H9 (cell line): ENCODE measurements at regions not wholly inside any gene's neighbourhood (a gene's known extent, or its start where the extent isn't known, plus 50 kb on each side); places are given as distances from the start of the nearest gene placed in this dataset.

Source experiments
- DNase-seq: peaks from one replicate; pipeline ENCODE4 v3.0.0-alpha.2; 2017
- H2AFZ ChIP-seq: one replicate; pipeline ENCODE4 v1.6.1; 2013; ENCODE audit warnings: mild to moderate bottlenecking, low read length, control low read depth, moderate library complexity
- H2AK5ac ChIP-seq: 2 replicates; pipeline ENCODE4 v1.6.1; 2013; ENCODE audit warnings: low read length, control low read depth, mixed read lengths; ENCODE audit not compliant: insufficient read length
- H2BK120ac ChIP-seq: one replicate; pipeline ENCODE4 v1.6.1; 2013; ENCODE audit warnings: low read depth, mild to moderate bottlenecking, low read length, control low read depth, inconsistent platforms; ENCODE audit not compliant: poor library complexity, severe bottlenecking
- H2BK12ac ChIP-seq: 2 replicates; pipeline ENCODE4 v1.6.1; 2013; ENCODE audit warnings: low read length, control low read depth, mixed read lengths, low read depth; ENCODE audit not compliant: insufficient read length
- H2BK15ac ChIP-seq: 2 replicates; pipeline ENCODE4 v1.6.1; 2013; ENCODE audit warnings: low read depth, low read length, control low read depth
- H2BK20ac ChIP-seq: one replicate; pipeline ENCODE4 v1.6.1; 2013; ENCODE audit warnings: low read depth, mild to moderate bottlenecking, low read length, control low read depth, inconsistent platforms; ENCODE audit not compliant: poor library complexity, severe bottlenecking
- H2BK5ac ChIP-seq: 2 replicates; pipeline ENCODE4 v1.6.1; 2013; ENCODE audit warnings: low read length, control low read depth, mixed read lengths; ENCODE audit not compliant: insufficient read length
- H3K14ac ChIP-seq: 2 replicates; pipeline ENCODE4 v1.6.1; 2013; ENCODE audit warnings: low read length, control low read depth; ENCODE audit not compliant: insufficient read depth
- H3K18ac ChIP-seq: 2 replicates; pipeline ENCODE4 v1.6.1; 2013; ENCODE audit warnings: low read depth, mild to moderate bottlenecking, mixed read lengths, low read length, control low read depth; ENCODE audit not compliant: insufficient read length
- H3K23ac ChIP-seq: 2 replicates; pipeline ENCODE4 v1.6.1; 2013; ENCODE audit warnings: low read length, control low read depth, mixed read lengths, low read depth; ENCODE audit not compliant: insufficient read length
- H3K23me2 ChIP-seq: 2 replicates; pipeline ENCODE4 v1.6.1; 2013; ENCODE audit warnings: low read depth, mild to moderate bottlenecking, mixed read lengths, low read length, control low read depth; ENCODE audit not compliant: insufficient read length, poor library complexity, severe bottlenecking
- H3K27ac ChIP-seq: 2 replicates; pipeline ENCODE4 v1.5.1; 2013; ENCODE audit warnings: low read length, control low read depth, mixed read lengths, low read depth; ENCODE audit not compliant: insufficient read length
- H3K27me3 ChIP-seq: 2 replicates; pipeline ENCODE4 v1.6.1; 2013; ENCODE audit warnings: low read length, control low read depth, inconsistent platforms; ENCODE audit not compliant: insufficient read depth
- H3K4ac ChIP-seq: 2 replicates; pipeline ENCODE4 v1.6.1; 2013; ENCODE audit warnings: low read depth, mild to moderate bottlenecking, control low read depth, inconsistent platforms, low read length, moderate library complexity
- H3K4me1 ChIP-seq: 2 replicates; pipeline ENCODE4 v1.6.1; 2013; ENCODE audit warnings: low read length, control low read depth, inconsistent platforms; ENCODE audit not compliant: insufficient read depth
- H3K4me2 ChIP-seq: 2 replicates; pipeline ENCODE4 v1.6.1; 2013; ENCODE audit warnings: low read length, control low read depth, mixed read lengths; ENCODE audit not compliant: insufficient read length, insufficient read depth
- H3K56ac ChIP-seq: 2 replicates; pipeline ENCODE4 v1.6.1; 2013; ENCODE audit warnings: low read depth, mild to moderate bottlenecking, mixed read lengths, low read length, control low read depth; ENCODE audit not compliant: insufficient read length
- H3K79me1 ChIP-seq: 2 replicates; pipeline ENCODE4 v1.6.1; 2013; ENCODE audit warnings: low read depth, mild to moderate bottlenecking, moderate library complexity, low read length, control low read depth, inconsistent platforms; ENCODE audit not compliant: insufficient read depth, poor library complexity, severe bottlenecking
- H3K79me2 ChIP-seq: 2 replicates; pipeline ENCODE4 v1.6.1; 2013; ENCODE audit warnings: low read length, control low read depth, inconsistent platforms; ENCODE audit not compliant: insufficient read depth
- H3K9ac ChIP-seq: 2 replicates; pipeline ENCODE4 v1.6.1; 2013; ENCODE audit warnings: low read length, control low read depth, mixed read lengths; ENCODE audit not compliant: insufficient read length; ENCODE audit errors: extremely low read depth
- H3K9me3 ChIP-seq: one replicate; pipeline ENCODE4 v1.6.1; 2013; ENCODE audit warnings: low read depth, low read length, inconsistent platforms; ENCODE audit not compliant: control insufficient read depth
- H3T11ph ChIP-seq: one replicate; pipeline ENCODE4 v1.6.1; 2013; ENCODE audit warnings: mild to moderate bottlenecking, low read length, control low read depth, inconsistent platforms
- H4K20me1 ChIP-seq: one replicate; pipeline ENCODE4 v1.6.1; 2013; ENCODE audit not compliant: control insufficient read depth, insufficient read length, insufficient read depth
- H4K5ac ChIP-seq: 2 replicates; pipeline ENCODE4 v1.6.1; 2013; ENCODE audit warnings: low read depth, mild to moderate bottlenecking, mixed read lengths, low read length, control low read depth; ENCODE audit not compliant: insufficient read length
- H4K8ac ChIP-seq: replicated peaks from 2 replicates; pipeline ENCODE4 v1.6.1; 2013; ENCODE audit warnings: low read length, control low read depth, mixed read lengths, low read depth; ENCODE audit not compliant: insufficient read length
- H4K91ac ChIP-seq: 2 replicates; pipeline ENCODE4 v1.6.1; 2013; ENCODE audit warnings: low read depth, mild to moderate bottlenecking, moderate library complexity, mixed read lengths, low read length, control low read depth; ENCODE audit not compliant: insufficient read length
- H3K27ac Mint-ChIP-seq, 3 experiments: 2 replicates in 2 of 3; 3 replicates in 1 of 3; pipeline ENCODE4 v1.8.0; 2020 to 2021; ENCODE audit warnings: mixed read lengths in 3 of 3, mild to moderate bottlenecking in 1 of 3, moderate library complexity in 1 of 3
- H3K27me3 Mint-ChIP-seq: 2 replicates; pipeline ENCODE4 v1.8.0; 2021; ENCODE audit warnings: low read depth, mild to moderate bottlenecking, moderate library complexity, mixed read lengths
- H3K36me3 Mint-ChIP-seq, 3 experiments: 2 replicates in 2 of 3; 3 replicates in 1 of 3; pipeline ENCODE4 v1.8.0; 2020 to 2021; ENCODE audit warnings: low read depth in 3 of 3, mixed read lengths in 3 of 3; ENCODE audit not compliant: insufficient read depth in 1 of 3
- H3K4me1 Mint-ChIP-seq, 2 experiments: 2 replicates each; pipeline ENCODE4 v1.8.0; 2020; ENCODE audit warnings: mixed read lengths in 2 of 2
- H3K4me3 Mint-ChIP-seq, 2 experiments: 2 replicates in 1 of 2; 3 replicates in 1 of 2; pipeline ENCODE4 v1.8.0; 2020 to 2021; ENCODE audit warnings: mild to moderate bottlenecking in 2 of 2, mixed read lengths in 2 of 2, moderate library complexity in 1 of 2
- H3K9me3 Mint-ChIP-seq, 2 experiments: 2 replicates in 1 of 2; 3 replicates in 1 of 2; pipeline ENCODE4 v1.8.0; 2020; ENCODE audit warnings: mild to moderate bottlenecking in 2 of 2, mixed read lengths in 2 of 2, moderate library complexity in 1 of 2
- WGBS: extraction: QIAGEN DNeasy Blood & Tissue Kit; methylation state at CpG from one replicate; pipeline ENCODE4 v1.1.7; 2013; ENCODE audit warnings: missing lambda C conversion rate, low lambda C conversion rate, mixed read lengths; ENCODE audit not compliant: insufficient read length; ENCODE audit errors: extremely low coverage; 5-methylcytosine and 5-hydroxymethylcytosine counted together
- TF ChIP-seq, protein P1 (sequence below): fragments of 200-600 bp; sonication (generic); conservative IDR thresholded peaks from 3 replicates; pipeline ENCODE4 v1.8.0; 2021; ENCODE audit warnings: antibody characterized with exemption, mild to moderate bottlenecking

DNA sequence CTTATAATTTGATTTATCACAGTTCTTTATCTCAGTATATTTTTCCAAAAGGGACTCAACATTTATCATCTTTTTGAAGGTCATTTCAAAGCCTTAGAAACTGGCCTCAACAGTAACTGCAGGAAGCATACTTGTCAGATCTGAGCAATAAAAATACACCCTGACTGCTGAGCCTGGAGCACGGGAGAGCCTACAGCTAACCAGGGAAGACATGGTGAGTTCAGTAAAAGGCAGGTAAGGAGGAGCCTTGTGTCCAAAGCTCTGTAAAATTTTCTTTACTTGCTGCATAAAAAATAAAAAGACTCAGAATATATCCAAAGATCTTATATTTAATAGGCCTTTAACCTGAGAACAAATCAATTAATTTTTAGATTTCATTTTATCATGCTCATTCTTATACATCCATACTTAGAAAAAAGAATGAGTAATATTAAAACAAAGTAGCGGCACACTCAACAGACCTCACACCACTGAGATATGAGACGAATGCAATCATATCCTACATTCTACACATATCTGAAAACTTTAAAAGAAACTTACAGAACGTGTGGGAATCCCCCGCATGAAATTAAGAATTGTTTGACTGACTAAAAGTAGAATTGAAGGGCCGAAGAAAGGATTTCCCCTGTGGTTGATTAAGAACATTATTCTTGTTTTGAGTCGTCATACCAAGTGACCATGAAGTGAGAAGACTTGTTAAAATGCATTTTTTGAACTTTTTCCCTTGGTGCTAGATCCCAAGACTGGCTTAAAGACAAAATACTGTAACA is 296.4 kb upstream of the MKLN1 start:
- H3K27ac Mint-ChIP-seq = peak overlapping the region in 1 of 3 experiments; percentile 49; a peak in 1 of 7 replicates
- Histone ChIP-seq H2BK15ac (no peak overlapping the region), H3K23ac (no peak overlapping the region), H3K79me1 (no peaks in the 10 kb centered on the region), H2BK5ac (no peak overlapping the region), H3K14ac (no peak overlapping the region), H4K91ac (no peak overlapping the region), H3K4me1 (peaks cover 2% of the 10 kb centered on the region; the same call in 1 of the 2 replicates), H2BK20ac (no peak overlapping the region), H3K27ac (no peak overlapping the region), H3K56ac (no peak overlapping the region), H3K9ac (no peak overlapping the region), H4K8ac (no peak overlapping the region), H2AFZ (no peak overlapping the region), H3K79me2 (no peaks in the 10 kb centered on the region), H3K4me2 (no peak overlapping the region), H2AK5ac (no peak overlapping the region), H3K4ac (no peak overlapping the region), H3K23me2 (no peaks in the 10 kb centered on the region), H2BK12ac (no peak overlapping the region), H4K5ac (no peak overlapping the region), H3K9me3 (no peaks in the 10 kb centered on the region), H2BK120ac (no peak overlapping the region), H3T11ph (no peak overlapping the region), H3K18ac (no peak overlapping the region), H3K27me3 (no peaks in the 10 kb centered on the region), H4K20me1 (no peaks in the 10 kb centered on the region)
- no peak for DNase-seq
- no CpG with 5 or more reads among the region's 7 CpGs for WGBS
- TF ChIP-seq, protein P1, sequence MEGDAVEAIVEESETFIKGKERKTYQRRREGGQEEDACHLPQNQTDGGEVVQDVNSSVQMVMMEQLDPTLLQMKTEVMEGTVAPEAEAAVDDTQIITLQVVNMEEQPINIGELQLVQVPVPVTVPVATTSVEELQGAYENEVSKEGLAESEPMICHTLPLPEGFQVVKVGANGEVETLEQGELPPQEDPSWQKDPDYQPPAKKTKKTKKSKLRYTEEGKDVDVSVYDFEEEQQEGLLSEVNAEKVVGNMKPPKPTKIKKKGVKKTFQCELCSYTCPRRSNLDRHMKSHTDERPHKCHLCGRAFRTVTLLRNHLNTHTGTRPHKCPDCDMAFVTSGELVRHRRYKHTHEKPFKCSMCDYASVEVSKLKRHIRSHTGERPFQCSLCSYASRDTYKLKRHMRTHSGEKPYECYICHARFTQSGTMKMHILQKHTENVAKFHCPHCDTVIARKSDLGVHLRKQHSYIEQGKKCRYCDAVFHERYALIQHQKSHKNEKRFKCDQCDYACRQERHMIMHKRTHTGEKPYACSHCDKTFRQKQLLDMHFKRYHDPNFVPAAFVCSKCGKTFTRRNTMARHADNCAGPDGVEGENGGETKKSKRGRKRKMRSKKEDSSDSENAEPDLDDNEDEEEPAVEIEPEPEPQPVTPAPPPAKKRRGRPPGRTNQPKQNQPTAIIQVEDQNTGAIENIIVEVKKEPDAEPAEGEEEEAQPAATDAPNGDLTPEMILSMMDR = no peak
- no peaks in the 10 kb centered on the region for H3K9me3 Mint-ChIP-seq
- peaks cover 0 to 4% (median 1%) of the 10 kb centered on the region in 3 experiments; a peak in 1 of 7 replicates for H3K36me3 Mint-ChIP-seq
- peaks cover 4 to 8% of the 10 kb centered on the region in 2 experiments; a peak in 3 of 4 replicates for H3K4me1 Mint-ChIP-seq
- no peaks in the 10 kb centered on the region for H3K27me3 Mint-ChIP-seq
- no peak overlapping the region for H3K4me3 Mint-ChIP-seq
